NCI-H1417 (cell line): ENCODE measurements at regions not wholly inside any gene's neighbourhood (a gene's known extent, or its start where the extent isn't known, plus 50 kb on each side); places are given as distances from the start of the nearest gene placed in this dataset.
A peak's percentile ranks its signal among the peaks of the same experiment; 100 is the strongest.
"Not testable (repeated sequence)": the region's sequence is repeated elsewhere in the genome, so short reads cannot be mapped to it uniquely, and the experiment has no call there.

ENCODE experiments used
- DNase-seq, 3 experiments: peaks; one replicate each; lab custom pipeline; 2025; lab: John Stamatoyannopoulos, UW

GRCh38 chr3:153268564-153269279 lies 106.7 kb downstream of the RAP2B start:
- DNase-seq, result no peak

- no peak for DNase-seq
These were observed 107.7 kb downstream of the RAP2B start for GRCh38 chr3:153269730-153270129.

DNA sequence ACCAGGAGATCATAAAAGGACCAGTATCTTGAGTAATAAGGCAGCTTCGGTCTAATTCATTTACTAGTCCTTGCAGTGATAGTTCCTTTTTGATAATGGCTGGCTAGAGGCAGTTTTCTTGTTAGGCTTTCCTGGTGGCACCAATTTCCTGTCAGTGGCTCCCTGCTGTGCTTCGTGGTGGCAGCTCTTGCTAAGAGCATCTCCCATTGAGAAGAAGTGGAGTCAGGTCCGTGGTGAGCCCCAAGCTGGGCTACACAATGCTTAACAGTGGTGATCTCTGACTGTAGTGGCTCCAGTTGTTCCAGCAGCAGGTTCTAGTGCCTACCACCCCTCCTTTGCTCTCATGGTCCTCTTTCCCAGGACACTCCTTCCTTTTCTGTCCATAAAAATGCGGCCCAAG lies 111.2 kb downstream of the RAP2B start:
- peak in 1 of 3 experiments; percentile 18 for DNase-seq

- no peak for DNase-seq
These were observed 111.9 kb downstream of the RAP2B start for GRCh38 chr3:153273767-153274435.

GRCh38 chr3:153274561-153274960 lies 112.5 kb downstream of the RAP2B start:
- no peak for DNase-seq

DNA sequence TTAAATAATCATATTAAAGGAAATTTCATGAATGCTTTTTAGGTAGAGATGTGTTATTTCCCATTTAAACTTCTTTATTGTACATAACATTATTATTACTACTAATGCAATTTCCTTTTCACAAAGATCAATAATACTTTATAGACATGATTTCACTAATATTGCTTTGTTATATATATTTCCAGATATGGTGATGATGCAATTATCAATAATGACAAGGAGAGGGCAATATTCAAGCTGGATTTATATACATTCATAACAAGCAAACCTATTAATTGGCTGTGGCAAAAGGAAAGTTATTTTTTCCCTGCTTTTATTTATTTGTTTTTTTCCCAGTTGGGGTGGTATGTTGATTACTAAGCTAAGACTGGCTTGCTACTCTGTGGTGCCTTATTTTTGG lies 113.5 kb downstream of the RAP2B start:
- no peak for DNase-seq

DNA sequence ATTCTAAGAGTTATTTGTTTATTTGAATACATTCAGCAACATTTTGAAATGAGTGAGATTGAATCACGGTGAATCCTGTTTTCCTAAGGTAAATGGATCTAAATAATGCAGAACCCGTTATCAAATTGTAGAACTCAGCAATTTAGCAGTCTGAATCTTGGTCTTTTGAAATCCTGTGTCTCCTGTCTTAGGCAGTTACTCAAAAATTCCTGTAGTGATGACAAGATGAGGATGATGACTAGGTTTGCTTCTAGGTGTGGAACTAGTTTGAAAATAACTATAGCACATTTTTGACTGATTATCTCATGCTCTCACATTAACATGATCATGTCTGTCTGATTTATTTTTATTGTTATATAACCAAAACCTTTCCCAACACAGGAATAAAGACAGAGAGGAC lies 115.0 kb downstream of the RAP2B start:
- no peak for DNase-seq

- not testable (repeated sequence) for DNase-seq
These were observed 119.4 kb downstream of the RAP2B start for GRCh38 chr3:153281236-153281997.

DNA sequence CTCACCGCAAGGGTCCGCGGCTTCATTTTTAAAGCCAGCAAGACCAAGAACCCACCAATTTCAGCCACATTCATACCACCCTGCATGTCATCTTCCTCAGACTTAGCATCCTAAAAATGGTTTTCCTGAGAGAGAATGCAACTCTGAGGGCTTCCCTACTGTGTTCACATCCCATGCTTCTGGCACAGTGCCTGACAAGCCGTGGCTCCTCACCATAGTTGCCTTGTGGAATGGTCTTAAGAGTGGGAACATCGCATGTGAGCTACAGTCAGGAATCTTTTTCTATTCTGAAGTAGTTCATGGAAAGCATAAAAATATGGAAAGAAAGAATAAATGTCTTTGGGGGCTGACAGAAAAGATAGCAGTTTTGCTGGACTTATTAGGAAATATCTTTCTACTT lies 120.3 kb downstream of the RAP2B start:
- DNase-seq, result no peak

DNA sequence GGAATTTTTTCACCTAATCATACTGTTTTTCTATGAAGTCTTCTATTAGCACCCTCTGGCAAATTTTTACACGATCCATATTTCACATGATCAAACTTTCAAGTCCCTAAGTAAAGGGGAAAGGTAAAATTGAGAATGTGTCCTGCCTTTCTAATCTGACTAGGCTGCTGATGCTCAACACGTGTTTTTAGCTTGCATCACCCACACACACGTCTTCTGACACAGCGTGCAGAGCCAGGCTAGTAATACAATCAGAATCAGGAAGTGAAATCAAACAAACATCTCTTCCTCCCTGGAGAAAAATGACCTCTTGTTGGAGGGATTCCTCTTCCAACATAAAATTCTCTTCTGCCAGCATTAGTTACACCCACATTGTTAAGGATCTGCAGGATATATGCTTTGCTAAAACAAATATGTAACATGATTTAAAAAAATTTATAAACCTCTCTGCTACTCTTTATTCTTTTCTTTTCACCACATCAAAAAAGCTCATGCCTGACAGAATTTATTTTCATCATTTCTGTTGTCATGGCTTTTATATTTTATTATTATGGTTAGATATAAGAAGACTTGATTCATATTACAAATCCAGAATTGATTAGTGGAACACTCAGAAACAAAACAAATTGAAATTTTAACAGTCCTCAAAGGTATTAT lies 122.4 kb downstream of the RAP2B start:
- DNase-seq, result peak in 2 of 3 experiments; percentile 41 to 69

DNA sequence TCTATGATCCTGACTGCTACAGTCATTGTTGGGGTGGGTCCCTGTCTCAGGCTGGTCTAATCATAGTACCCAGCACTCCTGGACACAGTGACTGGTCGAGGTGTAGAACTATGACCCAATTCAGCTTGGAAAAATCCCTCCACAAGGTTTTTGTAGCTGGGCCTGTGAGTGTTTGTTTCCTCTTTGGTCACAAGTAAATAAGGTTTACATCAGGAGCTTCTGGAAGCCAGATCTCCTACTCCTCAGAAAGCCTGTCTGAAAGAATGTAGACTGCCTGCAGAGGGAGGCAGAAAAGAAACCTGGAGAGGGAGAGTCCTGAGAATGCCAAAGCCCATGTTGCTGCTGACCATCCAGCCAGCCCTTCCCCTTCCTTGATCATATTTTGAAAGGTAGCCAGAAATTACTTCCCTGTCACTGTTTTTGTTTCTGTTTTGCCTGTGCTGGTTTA lies 123.2 kb downstream of the RAP2B start:
- no peak for DNase-seq

DNA sequence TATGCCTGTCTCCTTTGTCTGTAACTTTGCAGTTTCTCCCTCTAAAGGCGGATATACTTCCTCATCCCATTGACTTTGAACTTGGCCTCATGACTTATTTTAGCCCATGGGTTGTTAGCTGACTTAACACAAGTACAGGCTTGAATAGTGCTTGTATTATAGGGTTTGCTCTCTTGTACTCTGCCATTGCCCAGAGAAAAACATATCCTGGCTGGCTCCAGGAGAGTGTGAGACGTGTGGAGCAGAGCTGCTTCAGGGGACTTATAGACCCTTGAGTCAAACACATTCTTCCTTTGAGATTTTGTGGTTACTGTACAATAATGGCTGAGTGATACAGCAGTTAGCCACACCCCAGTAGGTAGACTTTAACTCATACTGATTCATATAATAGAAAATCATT lies 124.0 kb downstream of the RAP2B start:
- DNase-seq, result no peak

DNA sequence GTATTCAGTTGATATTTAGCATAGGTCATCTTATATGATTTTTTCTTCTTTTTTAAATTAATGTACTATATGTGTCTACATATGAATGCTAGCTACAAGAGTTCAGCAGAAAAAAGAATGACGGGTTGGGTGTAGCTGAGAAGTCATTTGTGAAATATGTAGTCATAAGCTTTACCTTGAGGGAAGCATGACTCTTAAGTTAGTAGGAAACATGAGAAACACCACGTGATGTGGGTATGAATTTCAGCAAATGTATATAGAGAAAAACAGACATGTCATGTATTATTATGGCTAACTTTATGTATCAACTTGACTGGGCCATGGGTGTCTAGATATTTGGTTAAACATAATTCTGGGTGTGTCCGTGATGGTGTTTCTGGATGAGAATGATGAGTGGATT lies 125.0 kb downstream of the RAP2B start:
- DNase-seq, result no peak

DNA sequence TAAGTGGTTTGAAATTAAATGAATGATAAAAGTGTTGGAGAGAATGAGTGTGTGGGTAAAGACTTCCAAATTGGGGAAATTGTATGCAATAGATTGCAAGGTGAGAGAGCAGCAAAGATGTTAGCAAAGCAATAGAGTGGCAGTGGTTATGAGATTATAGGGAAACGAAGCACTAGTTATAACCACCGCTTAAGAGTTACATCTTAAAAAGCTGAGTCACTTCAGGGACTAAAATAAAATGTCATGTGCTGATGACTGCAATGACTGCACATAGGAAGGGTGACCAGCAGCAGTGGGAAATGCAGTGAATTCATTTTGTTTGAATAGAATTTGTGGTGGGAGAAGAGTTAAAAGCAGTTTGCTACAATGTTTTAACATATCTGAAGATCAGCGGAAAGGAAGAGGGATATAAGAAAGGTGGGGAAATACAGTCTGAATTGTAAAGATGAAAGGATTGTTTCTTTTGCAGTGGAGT lies 127.3 kb downstream of the RAP2B start:
- no peak for DNase-seq

DNA sequence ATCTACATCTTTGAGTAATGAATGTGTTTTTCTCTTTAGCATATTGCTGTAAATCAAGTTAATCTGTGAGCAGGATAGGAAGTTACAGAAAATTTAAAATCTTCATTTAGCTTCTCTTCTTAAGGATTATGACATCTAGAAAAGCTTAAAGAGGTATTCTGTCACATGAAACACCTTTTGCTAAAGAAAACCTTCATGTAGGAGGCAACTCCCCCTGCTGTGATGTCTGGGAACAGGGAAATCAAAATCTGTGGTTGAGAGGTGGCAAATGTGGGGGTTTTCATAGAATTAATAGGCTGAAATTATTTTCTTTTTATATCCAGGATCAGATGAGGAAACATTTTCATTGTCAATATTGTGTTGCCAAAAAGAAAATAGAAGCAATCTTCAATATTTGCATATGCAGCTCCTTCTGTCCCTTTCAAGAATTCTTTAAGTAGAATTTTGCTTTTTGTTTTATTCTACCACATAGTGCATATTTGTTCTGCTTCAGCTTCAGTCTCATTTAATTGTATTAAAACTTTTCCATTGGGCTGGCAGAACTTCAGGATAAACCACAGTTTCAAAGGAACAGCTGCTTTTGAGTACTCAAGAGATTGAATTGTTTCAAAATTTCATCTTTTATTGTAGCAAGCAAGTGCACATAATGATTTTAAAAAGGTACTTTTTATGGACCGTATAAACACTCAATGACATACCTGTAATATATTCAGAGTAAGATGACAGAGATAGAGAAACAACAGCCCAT lies 128.4 kb downstream of the RAP2B start:
- peak in 1 of 3 experiments; percentile 40 for DNase-seq

DNA sequence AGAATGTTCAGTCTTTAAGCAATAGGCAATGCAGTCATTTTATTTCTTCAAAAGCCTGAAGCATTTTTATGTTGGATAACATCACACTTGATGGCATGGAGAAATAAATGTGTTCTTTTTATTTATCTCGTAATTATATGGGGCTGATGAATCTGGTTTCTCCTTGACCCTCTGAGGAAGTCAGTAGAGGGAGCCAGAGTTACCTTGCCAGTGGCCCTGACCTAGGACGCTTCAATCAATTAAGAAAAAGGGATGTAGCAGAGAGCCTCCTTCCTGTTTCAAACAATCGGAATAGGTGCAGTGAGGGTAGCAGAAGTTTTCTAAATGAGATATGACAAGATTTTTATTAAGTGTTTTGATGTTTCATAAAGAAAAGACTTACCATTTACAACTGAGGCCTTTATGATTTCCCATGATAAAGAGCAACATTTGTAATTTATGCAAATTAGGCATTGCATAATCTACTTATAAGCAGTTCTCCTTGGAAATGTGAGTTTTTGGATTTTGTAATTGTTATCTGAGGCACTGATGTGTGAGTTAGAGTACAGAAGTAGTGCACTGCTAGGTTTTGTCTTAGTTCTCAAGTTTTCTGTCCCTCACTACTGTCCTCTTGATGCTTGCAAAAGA lies 129.1 kb downstream of the RAP2B start:
- peak in 2 of 3 experiments; percentile 14 to 63 for DNase-seq

GRCh38 chr3:153293265-153293664 lies 131.2 kb downstream of the RAP2B start:
- no peak for DNase-seq

DNA sequence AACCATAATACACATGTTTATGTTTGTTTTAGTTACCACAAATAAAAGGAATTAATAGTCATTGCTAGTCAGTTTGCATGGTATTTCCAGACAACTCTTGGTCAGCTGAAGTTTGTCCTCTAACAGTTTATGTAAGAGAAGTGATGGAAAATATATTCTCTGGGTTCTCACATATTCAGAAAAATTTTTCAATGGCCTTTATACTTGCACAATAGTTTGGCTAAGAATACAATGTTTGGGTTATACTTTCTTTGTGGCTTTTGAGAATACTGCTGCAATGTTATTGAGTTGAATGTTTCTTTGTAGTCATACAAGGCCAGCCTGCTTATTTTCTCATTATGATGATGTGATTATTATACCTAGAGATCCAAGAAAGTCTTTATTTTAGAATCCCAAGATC lies 133.9 kb downstream of the RAP2B start:
- no peak for DNase-seq

GRCh38 chr3:153305189-153305588 lies 143.2 kb downstream of the RAP2B start:
- DNase-seq, result peak in 2 of 3 experiments; percentile 20 to 56

GRCh38 chr3:153311541-153311940 lies 149.5 kb downstream of the RAP2B start:
- no peak for DNase-seq
